ENCODE measurements at regions not wholly inside any gene's neighbourhood (a gene's known extent, or its start where the extent isn't known, plus 50 kb on each side); places are given as distances from the start of the nearest gene placed in this dataset.
"Not testable (repeated sequence)": the region's sequence is repeated elsewhere in the genome, so short reads cannot be mapped to it uniquely, and the experiment has no call there.

- not testable (repeated sequence) for H3K4me3 ChIP-seq (IDR thresholded peaks at IDR 0.05; ENCODE audit: insufficient read depth, low read depth, low read length); H2AFZ ChIP-seq (ENCODE audit: low read depth); H3K36me3 ChIP-seq (ENCODE audit: insufficient read depth); H3K4me2 ChIP-seq; H3K9ac ChIP-seq; H3K79me2 ChIP-seq (ENCODE audit: insufficient read depth, low read depth); H4K20me1 ChIP-seq (ENCODE audit: insufficient read depth); H3K27ac ChIP-seq; H3K27me3 ChIP-seq (ENCODE audit: insufficient read depth, low read depth); H3K4me1 ChIP-seq (ENCODE audit: low read depth, poor library complexity, severe bottlenecking)
Measured at GRCh38 chr1:143792047-143792937, 179.5 kb downstream of the FAM72C start.

GRCh38 chr1:143786381-143786780, 185.4 kb downstream of the FAM72C start:
- H3K27ac ChIP-seq; H3K4me1 ChIP-seq (ENCODE audit: low read depth, poor library complexity, severe bottlenecking); H3K36me3 ChIP-seq (ENCODE audit: insufficient read depth); H2AFZ ChIP-seq (ENCODE audit: low read depth); H3K4me3 ChIP-seq (IDR thresholded peaks at IDR 0.05; ENCODE audit: insufficient read depth, low read depth, low read length); H3K9ac ChIP-seq; H4K20me1 ChIP-seq (ENCODE audit: insufficient read depth); H3K27me3 ChIP-seq (ENCODE audit: insufficient read depth, low read depth); H3K4me2 ChIP-seq; H3K79me2 ChIP-seq (ENCODE audit: insufficient read depth, low read depth): not testable (repeated sequence)

- not testable (repeated sequence) for H3K9ac ChIP-seq; H3K4me3 ChIP-seq (IDR thresholded peaks at IDR 0.05; ENCODE audit: insufficient read depth, low read depth, low read length); H3K27ac ChIP-seq; H3K36me3 ChIP-seq (ENCODE audit: insufficient read depth); H3K27me3 ChIP-seq (ENCODE audit: insufficient read depth, low read depth); H4K20me1 ChIP-seq (ENCODE audit: insufficient read depth); H3K79me2 ChIP-seq (ENCODE audit: insufficient read depth, low read depth); H3K4me1 ChIP-seq (ENCODE audit: low read depth, poor library complexity, severe bottlenecking); H2AFZ ChIP-seq (ENCODE audit: low read depth); H3K4me2 ChIP-seq
Measured at GRCh38 chr1:143785883-143786282, 185.9 kb downstream of the FAM72C start.

- H2AFZ ChIP-seq (ENCODE audit: low read depth); H3K4me3 ChIP-seq (IDR thresholded peaks at IDR 0.05; ENCODE audit: insufficient read depth, low read depth, low read length); H3K36me3 ChIP-seq (ENCODE audit: insufficient read depth); H3K4me2 ChIP-seq; H4K20me1 ChIP-seq (ENCODE audit: insufficient read depth); H3K27me3 ChIP-seq (ENCODE audit: insufficient read depth, low read depth); H3K4me1 ChIP-seq (ENCODE audit: low read depth, poor library complexity, severe bottlenecking); H3K9ac ChIP-seq; H3K27ac ChIP-seq; H3K79me2 ChIP-seq (ENCODE audit: insufficient read depth, low read depth): not testable (repeated sequence)
Measured at GRCh38 chr1:143784239-143784882, 187.4 kb downstream of the FAM72C start.

- H4K20me1 ChIP-seq (ENCODE audit: insufficient read depth); H3K79me2 ChIP-seq (ENCODE audit: insufficient read depth, low read depth); H3K4me3 ChIP-seq (IDR thresholded peaks at IDR 0.05; ENCODE audit: insufficient read depth, low read depth, low read length); H3K36me3 ChIP-seq (ENCODE audit: insufficient read depth); H3K4me2 ChIP-seq; H3K9ac ChIP-seq; H3K4me1 ChIP-seq (ENCODE audit: low read depth, poor library complexity, severe bottlenecking); H3K27me3 ChIP-seq (ENCODE audit: insufficient read depth, low read depth); H2AFZ ChIP-seq (ENCODE audit: low read depth); H3K27ac ChIP-seq: not testable (repeated sequence)
Measured at GRCh38 chr1:143778178-143778577, 193.6 kb downstream of the FAM72C start.

- not testable (repeated sequence) for H3K27me3 ChIP-seq (ENCODE audit: insufficient read depth, low read depth); H3K4me1 ChIP-seq (ENCODE audit: low read depth, poor library complexity, severe bottlenecking); H3K4me2 ChIP-seq; H3K27ac ChIP-seq; H3K9ac ChIP-seq; H3K4me3 ChIP-seq (IDR thresholded peaks at IDR 0.05; ENCODE audit: insufficient read depth, low read depth, low read length); H4K20me1 ChIP-seq (ENCODE audit: insufficient read depth); H2AFZ ChIP-seq (ENCODE audit: low read depth); H3K36me3 ChIP-seq (ENCODE audit: insufficient read depth); H3K79me2 ChIP-seq (ENCODE audit: insufficient read depth, low read depth)
Measured at GRCh38 chr1:143764831-143765230, 207.0 kb downstream of the FAM72C start.

GRCh38 chr1:143760366-143760765, 211.4 kb downstream of the FAM72C start:
- not testable (repeated sequence) for H3K4me1 ChIP-seq (ENCODE audit: low read depth, poor library complexity, severe bottlenecking); H4K20me1 ChIP-seq (ENCODE audit: insufficient read depth); H3K4me2 ChIP-seq; H3K4me3 ChIP-seq (IDR thresholded peaks at IDR 0.05; ENCODE audit: insufficient read depth, low read depth, low read length); H2AFZ ChIP-seq (ENCODE audit: low read depth); H3K36me3 ChIP-seq (ENCODE audit: insufficient read depth); H3K9ac ChIP-seq; H3K79me2 ChIP-seq (ENCODE audit: insufficient read depth, low read depth); H3K27me3 ChIP-seq (ENCODE audit: insufficient read depth, low read depth); H3K27ac ChIP-seq

- H3K27me3 ChIP-seq (ENCODE audit: insufficient read depth, low read depth); H3K9ac ChIP-seq; H3K4me2 ChIP-seq; H3K36me3 ChIP-seq (ENCODE audit: insufficient read depth); H3K4me1 ChIP-seq (ENCODE audit: low read depth, poor library complexity, severe bottlenecking); H3K4me3 ChIP-seq (IDR thresholded peaks at IDR 0.05; ENCODE audit: insufficient read depth, low read depth, low read length); H4K20me1 ChIP-seq (ENCODE audit: insufficient read depth); H3K79me2 ChIP-seq (ENCODE audit: insufficient read depth, low read depth); H3K27ac ChIP-seq; H2AFZ ChIP-seq (ENCODE audit: low read depth): not testable (repeated sequence)
Measured at GRCh38 chr1:143755961-143756360, 215.8 kb downstream of the FAM72C start.
